ENCODE measurements at regions not wholly inside any gene's neighbourhood (a gene's known extent, or its start where the extent isn't known, plus 50 kb on each side); places are given as distances from the start of the nearest gene placed in this dataset.

GRCh38 chr3:146664403-146664802, 59.3 kb upstream of the PLSCR5 start:
- no peaks in the 10 kb centered on the region for H4K20me1 ChIP-seq (ENCODE audit: insufficient read depth, low read length)
- Mint-ChIP-seq H3K27me3 (ENCODE audit: low read depth, unreplicated experiment) (no peaks in the 10 kb centered on the region), H3K4me1 (ENCODE audit: low read depth, unreplicated experiment) (no peaks in the 10 kb centered on the region), H3K27ac (ENCODE audit: unreplicated experiment) (no peak overlapping the region), H3K36me3 (ENCODE audit: low read depth, unreplicated experiment) (no peaks in the 10 kb centered on the region), H3K9me3 (ENCODE audit: unreplicated experiment) (no peaks in the 10 kb centered on the region), H3K4me3 (ENCODE audit: unreplicated experiment) (no peak overlapping the region)
- H3K4me1 ChIP-seq (ENCODE audit: insufficient read depth, low read length) = no peaks in the 10 kb centered on the region
- H3K9me3 ChIP-seq (ENCODE audit: insufficient read depth, low read depth, low read length) = no peaks in the 10 kb centered on the region
- H3K79me2 ChIP-seq (ENCODE audit: insufficient read depth, low read length) = no peaks in the 10 kb centered on the region
- no peak overlapping the region for H2AFZ ChIP-seq (ENCODE audit: low read depth, low read length)
- no peak for FAIRE-seq
- H3K4me3 ChIP-seq (ENCODE audit: insufficient read depth, low read depth, low read length) = no peak overlapping the region
- H3K9ac ChIP-seq (ENCODE audit: low read length) = no peak overlapping the region
- no peak for TF ChIP-seq CTCF (IDR thresholded peaks at IDR 0.05; ENCODE audit: insufficient read depth, low read depth, low read length)
- TF ChIP-seq EZH2 (IDR thresholded peaks at IDR 0.05; ENCODE audit: insufficient read depth, low read length) = no peak
- no peak overlapping the region for H3K27ac ChIP-seq (ENCODE audit: low read depth, low read length)
- H3K4me2 ChIP-seq (ENCODE audit: low read length) = no peak overlapping the region
- no peaks in the 10 kb centered on the region for H3K36me3 ChIP-seq (ENCODE audit: insufficient read depth, low read length)
- no peaks in the 10 kb centered on the region for H3K27me3 ChIP-seq (ENCODE audit: insufficient read depth, low read length)
- DNase-seq (ENCODE audit: low read depth) = no peak

DNA sequence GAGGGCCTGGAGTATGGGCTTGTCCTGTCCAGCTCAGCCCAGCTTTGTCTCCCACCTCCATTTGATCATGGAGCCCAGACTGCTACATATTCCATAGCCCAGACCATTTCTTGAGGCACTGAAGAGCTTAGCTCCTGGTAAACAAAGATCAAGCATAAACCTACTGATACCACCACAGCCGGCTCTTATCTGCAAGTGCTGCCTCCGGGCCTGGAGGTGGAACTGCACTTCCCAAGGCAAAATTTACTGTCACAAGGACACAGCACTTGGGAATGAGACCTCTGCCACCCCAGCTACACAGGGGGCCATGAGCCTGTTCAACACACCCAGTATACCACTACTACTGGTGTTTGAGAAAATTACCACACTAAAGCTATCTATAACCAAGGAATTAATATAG, 53.7 kb upstream of the PLSCR5 start:
- no peak overlapping the region for H3K9ac ChIP-seq (ENCODE audit: low read length)
- no peaks in the 10 kb centered on the region for H4K20me1 ChIP-seq (ENCODE audit: insufficient read depth, low read length)
- no peak overlapping the region for H2AFZ ChIP-seq (ENCODE audit: low read depth, low read length)
- H3K27ac ChIP-seq (ENCODE audit: low read depth, low read length) = no peak overlapping the region
- no peaks in the 10 kb centered on the region for H3K36me3 Mint-ChIP-seq (ENCODE audit: low read depth, unreplicated experiment)
- H3K27ac Mint-ChIP-seq (ENCODE audit: unreplicated experiment) = no peak overlapping the region
- H3K9me3 Mint-ChIP-seq (ENCODE audit: unreplicated experiment) = no peaks in the 10 kb centered on the region
- no peak overlapping the region for H3K4me3 ChIP-seq (ENCODE audit: insufficient read depth, low read depth, low read length)
- no peaks in the 10 kb centered on the region for H3K27me3 Mint-ChIP-seq (ENCODE audit: low read depth, unreplicated experiment)
- no peak overlapping the region for H3K4me3 Mint-ChIP-seq (ENCODE audit: unreplicated experiment)
- FAIRE-seq (no peak), DNase-seq (ENCODE audit: low read depth) (no peak)
- H3K4me2 ChIP-seq (ENCODE audit: low read length) = no peak overlapping the region
- H3K4me1 ChIP-seq (ENCODE audit: insufficient read depth, low read length) = no peaks in the 10 kb centered on the region
- TF ChIP-seq EZH2 (IDR thresholded peaks at IDR 0.05; ENCODE audit: insufficient read depth, low read length) (no peak), CTCF (IDR thresholded peaks at IDR 0.05; ENCODE audit: insufficient read depth, low read depth, low read length) (no peak)
- H3K27me3 ChIP-seq (ENCODE audit: insufficient read depth, low read length) = no peaks in the 10 kb centered on the region
- H3K36me3 ChIP-seq (ENCODE audit: insufficient read depth, low read length) = no peaks in the 10 kb centered on the region
- no peaks in the 10 kb centered on the region for H3K79me2 ChIP-seq (ENCODE audit: insufficient read depth, low read length)
- no peaks in the 10 kb centered on the region for H3K9me3 ChIP-seq (ENCODE audit: insufficient read depth, low read depth, low read length)
- no peaks in the 10 kb centered on the region for H3K4me1 Mint-ChIP-seq (ENCODE audit: low read depth, unreplicated experiment)

GRCh38 chr3:146655333-146655996, 50.3 kb upstream of the PLSCR5 start:
- Histone ChIP-seq H3K4me2 (ENCODE audit: low read length) (no peak overlapping the region), H2AFZ (ENCODE audit: low read depth, low read length) (no peak overlapping the region), H3K9ac (ENCODE audit: low read length) (no peak overlapping the region), H3K9me3 (ENCODE audit: insufficient read depth, low read depth, low read length) (no peaks in the 10 kb centered on the region), H3K27ac (ENCODE audit: low read depth, low read length) (no peak overlapping the region), H3K4me1 (ENCODE audit: insufficient read depth, low read length) (no peaks in the 10 kb centered on the region), H3K4me3 (ENCODE audit: insufficient read depth, low read depth, low read length) (no peak overlapping the region), H3K79me2 (ENCODE audit: insufficient read depth, low read length) (no peaks in the 10 kb centered on the region), H3K27me3 (ENCODE audit: insufficient read depth, low read length) (no peaks in the 10 kb centered on the region), H3K36me3 (ENCODE audit: insufficient read depth, low read length) (no peaks in the 10 kb centered on the region), H4K20me1 (ENCODE audit: insufficient read depth, low read length) (no peaks in the 10 kb centered on the region)
- Mint-ChIP-seq H3K4me1 (ENCODE audit: low read depth, unreplicated experiment) (no peaks in the 10 kb centered on the region), H3K4me3 (ENCODE audit: unreplicated experiment) (no peak overlapping the region), H3K27me3 (ENCODE audit: low read depth, unreplicated experiment) (no peaks in the 10 kb centered on the region), H3K27ac (ENCODE audit: unreplicated experiment) (no peak overlapping the region), H3K9me3 (ENCODE audit: unreplicated experiment) (no peaks in the 10 kb centered on the region), H3K36me3 (ENCODE audit: low read depth, unreplicated experiment) (no peaks in the 10 kb centered on the region)
- DNase-seq (ENCODE audit: low read depth) (no peak), FAIRE-seq (no peak)
- TF ChIP-seq EZH2 (IDR thresholded peaks at IDR 0.05; ENCODE audit: insufficient read depth, low read length) (no peak), CTCF (IDR thresholded peaks at IDR 0.05; ENCODE audit: insufficient read depth, low read depth, low read length) (no peak)
